CD14-positive monocyte (primary cell): ENCODE measurements at regions not wholly inside any gene's neighbourhood (a gene's known extent, or its start where the extent isn't known, plus 50 kb on each side); places are given as distances from the start of the nearest gene placed in this dataset.

Experiments used
- DNase-seq, 3 donors: peaks; one replicate each; pipeline ENCODE4 v3.0.0-alpha.2; 2011 to 2022
- H2AFZ ChIP-seq: 2 replicates; pipeline ENCODE4 v1.6.0; 2012; ENCODE audit warnings: mild to moderate bottlenecking, low read depth, low read length, inconsistent platforms; ENCODE audit not compliant: insufficient read depth, poor library complexity, severe bottlenecking
- H3K27ac ChIP-seq, 2 donors: 1 replicate in 1 of 2; 2 replicates in 1 of 2; pipeline ENCODE4 v1.5.1; 2012 to 2013; ENCODE audit warnings: low read length in 2 of 2, control low read depth in 1 of 2, inconsistent platforms in 1 of 2, low read depth in 1 of 2, mild to moderate bottlenecking in 1 of 2
- H3K27me3 ChIP-seq, 2 donors: one replicate each; pipeline versions ENCODE4 v1.6.0 to v1.6.1; 2011 to 2013; ENCODE audit warnings: low read length in 2 of 2; ENCODE audit not compliant: control insufficient read depth in 2 of 2, insufficient read depth in 2 of 2
- H3K36me3 ChIP-seq, 2 donors: replicated peaks in 1 of 2; 1 replicate in 1 of 2; 2 replicates in 1 of 2; pipeline versions ENCODE4 v1.5.1 to v1.6.1; 2012 to 2013; ENCODE audit warnings: low read length in 2 of 2, control low read depth in 1 of 2, inconsistent platforms in 1 of 2, mild to moderate bottlenecking in 1 of 2; ENCODE audit not compliant: insufficient read depth in 2 of 2, control insufficient read depth in 1 of 2
- H3K4me1 ChIP-seq, 2 donors: 1 replicate in 1 of 2; 2 replicates in 1 of 2; pipeline versions ENCODE4 v1.5.1 to v1.6.1; 2012 to 2013; ENCODE audit warnings: low read length in 2 of 2, control low read depth in 1 of 2, inconsistent platforms in 1 of 2, mild to moderate bottlenecking in 1 of 2, moderate library complexity in 1 of 2; ENCODE audit not compliant: insufficient read depth in 2 of 2, control insufficient read depth in 1 of 2
- H3K4me2 ChIP-seq: replicated peaks from 2 replicates; pipeline ENCODE3; 2012; ENCODE audit warnings: low read length, moderate library complexity, mild to moderate bottlenecking; ENCODE audit not compliant: poor library complexity, severe bottlenecking; ENCODE audit errors: extremely low read depth
- H3K4me3 ChIP-seq, 3 experiments: fragments of 200-600 bp in 1 of 3; sonication (generic) in 1 of 3; replicated peaks in 1 of 3; 1 replicate in 2 of 3; 2 replicates in 1 of 3; pipeline ENCODE4 v1.5.1; 2011 to 2013; ENCODE audit warnings: low read length in 3 of 3, mild to moderate bottlenecking in 3 of 3, control low read depth in 2 of 3, low read depth in 2 of 3, inconsistent platforms in 1 of 3, moderate library complexity in 1 of 3
- H3K79me2 ChIP-seq: 2 replicates; pipeline ENCODE4 v1.6.0; 2012; ENCODE audit warnings: mild to moderate bottlenecking, control low read depth, inconsistent platforms, low read length, moderate library complexity; ENCODE audit not compliant: insufficient read depth
- H3K9ac ChIP-seq: 2 replicates; pipeline ENCODE4 v1.6.0; 2017; ENCODE audit warnings: low read length, mild to moderate bottlenecking; ENCODE audit not compliant: insufficient read depth, poor library complexity, severe bottlenecking
- H3K9me3 ChIP-seq, 2 donors: replicated peaks in 1 of 2; 1 replicate in 1 of 2; 2 replicates in 1 of 2; pipeline versions ENCODE4 v1.5.1 to v1.6.1; 2012 to 2013; ENCODE audit warnings: low read length in 2 of 2, control low read depth in 1 of 2; ENCODE audit not compliant: control insufficient read depth in 1 of 2, insufficient read depth in 1 of 2
- H4K20me1 ChIP-seq: 2 replicates; pipeline ENCODE4 v1.6.0; 2012; ENCODE audit warnings: mild to moderate bottlenecking, low read length, control low read depth, moderate library complexity; ENCODE audit not compliant: insufficient read depth
- H3K27ac Mint-ChIP-seq, 7 donors: one replicate each; pipeline ENCODE4 v1.8.0; 2020; ENCODE audit warnings: mild to moderate bottlenecking in 7 of 7, mixed read lengths in 7 of 7, moderate library complexity in 6 of 7, inconsistent platforms in 2 of 7
- H3K27me3 Mint-ChIP-seq, 3 donors: one replicate each; pipeline ENCODE4 v1.8.0; 2021 to 2022; ENCODE audit warnings: low read depth in 3 of 3, mild to moderate bottlenecking in 3 of 3, mixed read lengths in 3 of 3, moderate library complexity in 3 of 3, inconsistent platforms in 1 of 3
- H3K36me3 Mint-ChIP-seq, 2 donors: one replicate each; pipeline ENCODE4 v1.8.0; 2020; ENCODE audit warnings: mixed read lengths in 2 of 2, inconsistent platforms in 1 of 2, mild to moderate bottlenecking in 1 of 2
- H3K4me1 Mint-ChIP-seq: one replicate; pipeline ENCODE4 v1.8.0; 2020; ENCODE audit warnings: mild to moderate bottlenecking, mixed read lengths
- H3K4me3 Mint-ChIP-seq, 2 donors: one replicate each; pipeline ENCODE4 v1.8.0; 2020; ENCODE audit warnings: mild to moderate bottlenecking in 2 of 2, mixed read lengths in 2 of 2, moderate library complexity in 1 of 2
- H3K9me3 Mint-ChIP-seq, 7 donors: one replicate each; pipeline ENCODE4 v1.8.0; 2020 to 2022; ENCODE audit warnings: mixed read lengths in 7 of 7, mild to moderate bottlenecking in 6 of 7, moderate library complexity in 6 of 7, inconsistent platforms in 2 of 7
- WGBS: methylation state at CpG from one replicate; pipeline ENCODE4 v1.1.5; 2013; ENCODE audit warnings: missing lambda C conversion rate; ENCODE audit not compliant: insufficient coverage; 5-methylcytosine and 5-hydroxymethylcytosine counted together
- intact Hi-C, 2 donors: fragments of 100-400 bp; cut with micrococcal nuclease; formaldehyde crosslinking; loops; one replicate each; pipeline versions ENCODE4 v1.15.0 to v1.15.1; 2023
- TF ChIP-seq, protein P1 (sequence below): fragments of 200-600 bp; IDR thresholded peaks from one replicate; pipeline ENCODE4 v1.8.0; 2022; ENCODE audit warnings: antibody characterized with exemption, mild to moderate bottlenecking

DNA sequence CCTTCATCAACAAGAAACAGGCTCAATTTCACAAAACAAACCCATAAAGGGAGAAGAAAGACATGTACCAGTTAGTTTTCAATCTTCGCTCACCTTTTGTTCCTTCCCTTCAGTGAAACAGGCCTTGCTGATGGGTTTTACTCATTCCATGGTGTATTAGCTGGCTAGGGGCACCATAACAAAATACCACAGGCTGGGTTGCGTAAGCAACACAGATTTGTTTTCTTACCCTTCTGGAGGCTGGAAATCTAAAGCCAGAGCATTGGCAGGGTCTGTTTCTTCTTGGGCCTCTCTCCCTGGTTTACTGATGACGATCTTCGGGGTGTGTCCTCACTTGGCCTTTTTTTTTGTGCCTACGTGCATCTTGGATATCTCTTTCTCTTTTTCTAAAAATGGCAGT, 383.4 kb upstream of the RBFOX1 start:
- Mint-ChIP-seq H3K27ac (no peak overlapping the region), H3K9me3 (peaks cover 0 to 9% (median 2%) of the 10 kb centered on the region in 7 donors), H3K36me3 (no peaks in the 10 kb centered on the region), H3K4me1 (no peaks in the 10 kb centered on the region), H3K27me3 (peaks cover 0 to 2% (median 2%) of the 10 kb centered on the region in 3 donors), H3K4me3 (no peak overlapping the region)
- Histone ChIP-seq H3K27ac (no peak overlapping the region), H3K36me3 (no peaks in the 10 kb centered on the region), H4K20me1 (no peaks in the 10 kb centered on the region), H3K27me3 (no peaks in the 10 kb centered on the region), H3K79me2 (no peaks in the 10 kb centered on the region), H3K4me2 (no peak overlapping the region), H2AFZ (no peak overlapping the region), H3K9ac (no peak overlapping the region), H3K4me1 (no peaks in the 10 kb centered on the region), H3K9me3 (no peaks in the 10 kb centered on the region), H3K4me3 (no peak overlapping the region)
- 90% methylated on average over 2 of the region's 5 CpGs for WGBS
- TF ChIP-seq, protein P1, sequence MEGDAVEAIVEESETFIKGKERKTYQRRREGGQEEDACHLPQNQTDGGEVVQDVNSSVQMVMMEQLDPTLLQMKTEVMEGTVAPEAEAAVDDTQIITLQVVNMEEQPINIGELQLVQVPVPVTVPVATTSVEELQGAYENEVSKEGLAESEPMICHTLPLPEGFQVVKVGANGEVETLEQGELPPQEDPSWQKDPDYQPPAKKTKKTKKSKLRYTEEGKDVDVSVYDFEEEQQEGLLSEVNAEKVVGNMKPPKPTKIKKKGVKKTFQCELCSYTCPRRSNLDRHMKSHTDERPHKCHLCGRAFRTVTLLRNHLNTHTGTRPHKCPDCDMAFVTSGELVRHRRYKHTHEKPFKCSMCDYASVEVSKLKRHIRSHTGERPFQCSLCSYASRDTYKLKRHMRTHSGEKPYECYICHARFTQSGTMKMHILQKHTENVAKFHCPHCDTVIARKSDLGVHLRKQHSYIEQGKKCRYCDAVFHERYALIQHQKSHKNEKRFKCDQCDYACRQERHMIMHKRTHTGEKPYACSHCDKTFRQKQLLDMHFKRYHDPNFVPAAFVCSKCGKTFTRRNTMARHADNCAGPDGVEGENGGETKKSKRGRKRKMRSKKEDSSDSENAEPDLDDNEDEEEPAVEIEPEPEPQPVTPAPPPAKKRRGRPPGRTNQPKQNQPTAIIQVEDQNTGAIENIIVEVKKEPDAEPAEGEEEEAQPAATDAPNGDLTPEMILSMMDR: no peak
- intact Hi-C loops: no loop called here
- no peak for DNase-seq

DNA sequence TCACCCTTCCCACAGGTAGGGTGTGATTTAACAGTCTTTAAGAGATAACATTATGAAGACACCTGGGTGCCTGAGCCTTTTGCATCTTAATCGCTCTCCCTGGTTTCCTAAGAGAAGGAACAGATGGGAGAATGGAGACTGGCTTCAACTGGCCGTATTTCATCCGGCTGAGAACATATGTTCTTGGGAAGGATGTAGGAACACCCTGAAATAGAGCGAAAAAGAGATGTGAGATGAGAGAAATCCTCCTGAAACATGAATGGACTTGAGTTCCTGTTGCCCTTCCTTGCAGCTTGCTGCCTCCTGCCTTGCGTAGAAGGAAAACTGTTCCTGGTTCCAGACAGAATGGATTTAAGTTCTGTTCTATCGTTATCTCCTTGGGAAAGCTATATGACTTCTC, 385.4 kb upstream of the RBFOX1 start:
- no peaks in the 10 kb centered on the region for H3K4me1 Mint-ChIP-seq
- no peaks in the 10 kb centered on the region for H4K20me1 ChIP-seq
- H3K4me1 ChIP-seq: no peaks in the 10 kb centered on the region
- no peak overlapping the region for H3K4me2 ChIP-seq
- no peak overlapping the region for H3K27ac ChIP-seq
- no peak overlapping the region for H3K4me3 Mint-ChIP-seq
- H3K4me3 ChIP-seq: no peak overlapping the region
- DNase-seq: no peak
- peaks cover 0 to 2% (median 2%) of the 10 kb centered on the region in 3 donors for H3K27me3 Mint-ChIP-seq
- H3K79me2 ChIP-seq: no peaks in the 10 kb centered on the region
- peak overlapping the region in 1 of 7 donors; percentile 34 for H3K27ac Mint-ChIP-seq
- 88% methylated on average over 3 of the region's 6 CpGs for WGBS
- intact Hi-C loops: no loop called here
- H3K9me3 ChIP-seq: peaks cover 0 to 7% of the 10 kb centered on the region in 2 donors
- H3K36me3 ChIP-seq: no peaks in the 10 kb centered on the region
- H3K9me3 Mint-ChIP-seq: peaks cover 0 to 13% (median 10%) of the 10 kb centered on the region in 7 donors
- no peaks in the 10 kb centered on the region for H3K27me3 ChIP-seq
- TF ChIP-seq, protein P1: no peak
- H2AFZ ChIP-seq: no peak overlapping the region
- no peaks in the 10 kb centered on the region for H3K36me3 Mint-ChIP-seq
- H3K9ac ChIP-seq: no peak overlapping the region
